Endothelial cell of umbilical vein (primary cell): ENCODE measurements at regions not wholly inside any gene's neighbourhood (a gene's known extent, or its start where the extent isn't known, plus 50 kb on each side); places are given as distances from the start of the nearest gene placed in this dataset.

Experiments
- BruUV-seq: library from RNA; stranded (reverse); fragments of 400-500 nt; replicated peaks from 2 replicates; lab custom pipeline; 2021; lab: Mats Ljungman, UMichigan
- CTCF ChIA-PET: fragments of 300-600, 350-600 bp; sonication (Branson Sonifier 250); formaldehyde crosslinking; loops from one replicate; lab custom pipeline; 2021; ENCODE audit warnings: antibody characterized with exemption, inconsistent platforms; lab: Charles Lee
- POLR2A ChIA-PET: fragments of 300-600, 350-600 bp; sonication (Branson Sonifier 250); formaldehyde crosslinking; loops from one replicate; lab custom pipeline; 2021; ENCODE audit warnings: antibody characterized with exemption, inconsistent platforms; lab: Charles Lee
- DNase-seq: peaks from one replicate; pipeline ENCODE4 v3.0.0-alpha.2; 2011; ENCODE audit warnings: low read depth, low spot score
- FAIRE-seq: peaks from 2 replicates; lab custom pipeline; 2011; peaks lifted over from hg19 to GRCh38; lab: Jason Lieb, UNC
- H2AFZ ChIP-seq: 2 replicates; pipeline ENCODE4 v1.6.0; 2012; ENCODE audit warnings: low read depth, low read length, control low read depth, inconsistent platforms
- H3K27ac ChIP-seq: 2 replicates; pipeline ENCODE4 v1.5.1; 2011; ENCODE audit warnings: low read depth, mild to moderate bottlenecking, control low read depth, low read length, moderate library complexity; ENCODE audit not compliant: insufficient read depth
- H3K27me3 ChIP-seq, 2 experiments: 2 replicates each; pipeline versions ENCODE4 v1.6.0 to v1.6.1; 2011; ENCODE audit warnings: low read length in 2 of 2, mixed read lengths in 1 of 2; ENCODE audit not compliant: control insufficient read depth in 2 of 2, insufficient read depth in 2 of 2
- H3K36me3 ChIP-seq, 2 experiments: 2 replicates in 1 of 2; 3 replicates in 1 of 2; pipeline ENCODE4 v1.5.1; 2011; ENCODE audit warnings: low read length in 2 of 2, mild to moderate bottlenecking in 1 of 2, moderate library complexity in 1 of 2; ENCODE audit not compliant: control insufficient read depth in 2 of 2, insufficient read depth in 2 of 2; ENCODE audit errors: extremely low read depth in 1 of 2
- H3K4me1 ChIP-seq: 3 replicates; pipeline ENCODE4 v1.5.1; 2011; ENCODE audit warnings: mild to moderate bottlenecking, low read length; ENCODE audit not compliant: control insufficient read depth, insufficient read depth; ENCODE audit errors: extremely low read depth
- H3K4me2 ChIP-seq: 2 replicates; pipeline ENCODE4 v1.6.1; 2011; ENCODE audit warnings: low read length, control low read depth, mixed read lengths; ENCODE audit not compliant: insufficient read depth
- H3K4me3 ChIP-seq, 3 experiments: fragments of 200-600 bp in 1 of 3; sonication (generic), shearing (Covaris generic) in 1 of 3; replicated peaks in 1 of 3; 2 replicates each; pipeline ENCODE4 v1.5.1; 2011 to 2016; ENCODE audit warnings: control low read depth in 3 of 3, low read length in 3 of 3, mild to moderate bottlenecking in 2 of 3, inconsistent platforms in 1 of 3, low read depth in 1 of 3, moderate library complexity in 1 of 3; ENCODE audit not compliant: insufficient read depth in 1 of 3
- H3K79me2 ChIP-seq: 2 replicates; pipeline ENCODE4 v1.6.0; 2012; ENCODE audit warnings: low read length, inconsistent platforms; ENCODE audit not compliant: control insufficient read depth, insufficient read depth
- H3K9ac ChIP-seq: replicated peaks from 2 replicates; pipeline ENCODE3; 2011; ENCODE audit warnings: low read length, control low read depth; ENCODE audit not compliant: insufficient read depth; ENCODE audit errors: extremely low read depth
- H3K9me1 ChIP-seq: replicated peaks from 3 replicates; pipeline ENCODE4 v1.6.0; 2011; ENCODE audit warnings: mild to moderate bottlenecking, low read length; ENCODE audit not compliant: control insufficient read depth, insufficient read depth; ENCODE audit errors: extremely low read depth
- H3K9me3 ChIP-seq: replicated peaks from 2 replicates; pipeline ENCODE4 v1.5.1; 2012; ENCODE audit warnings: low read length, inconsistent platforms; ENCODE audit not compliant: control insufficient read depth, insufficient read depth
- H4K20me1 ChIP-seq: replicated peaks from 2 replicates; pipeline ENCODE3; 2011; ENCODE audit warnings: mild to moderate bottlenecking, low read length; ENCODE audit not compliant: control insufficient read depth, insufficient read depth; ENCODE audit errors: extremely low read depth
- EZH2 ChIP-seq: IDR thresholded peaks from 2 replicates; pipeline ENCODE4 v1.6.1; 2012; ENCODE audit warnings: borderline replicate concordance, low read depth, mild to moderate bottlenecking, moderate library complexity, low read length, inconsistent platforms; ENCODE audit not compliant: severe bottlenecking
- FOS ChIP-seq: IDR thresholded peaks from 2 replicates; pipeline ENCODE4 v1.6.1; 2011; ENCODE audit warnings: mild to moderate bottlenecking, low read length, moderate library complexity, borderline replicate concordance; ENCODE audit not compliant: insufficient read depth
- GATA2 ChIP-seq: IDR thresholded peaks from 2 replicates; pipeline ENCODE4 v1.7.0; 2011; ENCODE audit warnings: low read depth, mild to moderate bottlenecking, moderate library complexity, mixed read lengths, low read length; ENCODE audit not compliant: insufficient read length, insufficient read depth
- JUN ChIP-seq: IDR thresholded peaks from 2 replicates; pipeline ENCODE4 v1.6.1; 2011; ENCODE audit warnings: borderline replicate concordance, low read depth; ENCODE audit not compliant: insufficient read length, insufficient read depth
- MAX ChIP-seq: IDR thresholded peaks from 2 replicates; pipeline ENCODE4 v1.6.1; 2011; ENCODE audit not compliant: insufficient read depth, insufficient read length
- MYC ChIP-seq: IDR thresholded peaks from one replicate; pipeline ENCODE4 v1.6.1; 2011; ENCODE audit warnings: mild to moderate bottlenecking, low read depth, low read length
- POLR2A ChIP-seq: IDR thresholded peaks from 2 replicates; pipeline ENCODE4 v1.6.1; 2012; ENCODE audit warnings: low read depth, mild to moderate bottlenecking, control low read depth, low read length
- POLR2AphosphoS5 ChIP-seq: IDR thresholded peaks from 2 replicates; pipeline ENCODE4 v1.6.1; 2012; ENCODE audit warnings: low read depth, mild to moderate bottlenecking, control low read depth, low read length, moderate library complexity; ENCODE audit not compliant: insufficient read depth
- dilution Hi-C: fragments of 300-500 bp; cut with MboI; formaldehyde crosslinking; loops from one replicate; pipeline ENCODE4 v1.15.0; 2019; ENCODE audit warnings: low sequenced_read_pairs; ENCODE audit not compliant: extremely low pct_ligation_motif_present
- intact Hi-C: fragments of 100-400 bp; cut with micrococcal nuclease; formaldehyde crosslinking; loops from one replicate; pipeline ENCODE4 v1.10.0; 2022
- TF ChIP-seq, protein P1 (sequence below), 2 donors: IDR thresholded peaks; 1 replicate in 1 of 2; 2 replicates in 1 of 2; pipeline ENCODE4 v1.5.1; 2011; ENCODE audit warnings: low read length in 2 of 2, mild to moderate bottlenecking in 2 of 2, moderate library complexity in 2 of 2, control low read depth in 1 of 2, inconsistent platforms in 1 of 2, low read depth in 1 of 2; ENCODE audit not compliant: insufficient read depth in 1 of 2; ENCODE audit errors: extremely low read depth in 1 of 2

DNA sequence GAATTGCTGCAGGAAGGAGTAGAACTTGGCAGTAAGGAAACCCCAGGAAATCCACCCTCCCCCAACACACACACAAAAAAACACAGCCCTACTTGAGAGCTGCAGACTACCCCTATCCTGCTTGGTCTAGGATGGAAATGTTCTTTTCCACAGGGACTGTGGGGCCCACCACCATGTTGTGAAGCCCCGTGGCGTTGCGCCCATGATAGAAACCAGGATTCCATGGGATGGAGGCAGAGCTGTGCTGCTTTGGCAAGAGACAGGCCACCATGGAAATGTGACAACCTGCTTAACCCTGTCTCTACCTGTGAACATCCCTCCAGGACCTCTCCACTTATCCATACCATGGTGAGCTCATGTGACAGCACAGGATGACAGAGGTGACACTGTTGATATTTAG, 121.1 kb upstream of the NGF start:
- Histone ChIP-seq H3K9ac (no peak overlapping the region), H3K4me1 (no peaks in the 10 kb centered on the region), H3K9me1 (no peaks in the 10 kb centered on the region), H3K79me2 (no peaks in the 10 kb centered on the region), H2AFZ (no peak overlapping the region), H4K20me1 (no peaks in the 10 kb centered on the region), H3K9me3 (no peaks in the 10 kb centered on the region), H3K4me3 (no peak overlapping the region), H3K27ac (no peak overlapping the region), H3K27me3 (no peaks in the 10 kb centered on the region), H3K4me2 (no peak overlapping the region), H3K36me3 (no peaks in the 10 kb centered on the region)
- no peak for DNase-seq
- no TSS peak for BruUV-seq
- no peak for TF ChIP-seq MYC
- TF ChIP-seq EZH2: no peak
- TF ChIP-seq POLR2A: no peak
- no peak for TF ChIP-seq GATA2
- TF ChIP-seq, protein P1, sequence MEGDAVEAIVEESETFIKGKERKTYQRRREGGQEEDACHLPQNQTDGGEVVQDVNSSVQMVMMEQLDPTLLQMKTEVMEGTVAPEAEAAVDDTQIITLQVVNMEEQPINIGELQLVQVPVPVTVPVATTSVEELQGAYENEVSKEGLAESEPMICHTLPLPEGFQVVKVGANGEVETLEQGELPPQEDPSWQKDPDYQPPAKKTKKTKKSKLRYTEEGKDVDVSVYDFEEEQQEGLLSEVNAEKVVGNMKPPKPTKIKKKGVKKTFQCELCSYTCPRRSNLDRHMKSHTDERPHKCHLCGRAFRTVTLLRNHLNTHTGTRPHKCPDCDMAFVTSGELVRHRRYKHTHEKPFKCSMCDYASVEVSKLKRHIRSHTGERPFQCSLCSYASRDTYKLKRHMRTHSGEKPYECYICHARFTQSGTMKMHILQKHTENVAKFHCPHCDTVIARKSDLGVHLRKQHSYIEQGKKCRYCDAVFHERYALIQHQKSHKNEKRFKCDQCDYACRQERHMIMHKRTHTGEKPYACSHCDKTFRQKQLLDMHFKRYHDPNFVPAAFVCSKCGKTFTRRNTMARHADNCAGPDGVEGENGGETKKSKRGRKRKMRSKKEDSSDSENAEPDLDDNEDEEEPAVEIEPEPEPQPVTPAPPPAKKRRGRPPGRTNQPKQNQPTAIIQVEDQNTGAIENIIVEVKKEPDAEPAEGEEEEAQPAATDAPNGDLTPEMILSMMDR (IDR thresholded peaks at IDR 0.05; ENCODE audit: extremely low read depth in 1 of 2, insufficient read depth in 1 of 2, low read depth in 1 of 2, low read length in 2 of 2): no peak
- TF ChIP-seq MAX: no peak
- TF ChIP-seq JUN: no peak
- TF ChIP-seq POLR2AphosphoS5: no peak
- TF ChIP-seq FOS: no peak
- dilution Hi-C loops: no loop called here
- POLR2A ChIA-PET: no interaction called here
- CTCF ChIA-PET: interaction anchor here (1.1 kb wide), 2 partner anchors 11 to 322 kb away, joined by 3 to 4 read pairs; no protein-coding TSS in a partner anchor
- FAIRE-seq: no peak
- intact Hi-C loops: no loop called here
